Bronchial epithelial cell (primary cell): ENCODE measurements at regions not wholly inside any gene's neighbourhood (a gene's known extent, or its start where the extent isn't known, plus 50 kb on each side); places are given as distances from the start of the nearest gene placed in this dataset.

Experiments
- DNase-seq: peaks from one replicate; pipeline ENCODE4 v3.0.0-alpha.2; 2010; ENCODE audit warnings: low read depth
- FAIRE-seq: peaks from 2 replicates; lab custom pipeline; 2011; peaks lifted over from hg19 to GRCh38; lab: Jason Lieb, UNC
- H3K27me3 ChIP-seq: 2 replicates; pipeline ENCODE4 v1.5.1; 2011; ENCODE audit warnings: low read length; ENCODE audit not compliant: control insufficient read depth, insufficient read depth
- H3K36me3 ChIP-seq: 2 replicates; pipeline ENCODE4 v1.5.1; 2011; ENCODE audit warnings: low read length; ENCODE audit not compliant: control insufficient read depth, insufficient read depth
- H3K4me3 ChIP-seq: 2 replicates; pipeline ENCODE4 v1.5.1; 2011; ENCODE audit warnings: mild to moderate bottlenecking, low read depth, low read length, control low read depth
- TF ChIP-seq, protein P1 (sequence below): IDR thresholded peaks from 2 replicates; pipeline ENCODE4 v1.5.1; 2011; ENCODE audit warnings: mild to moderate bottlenecking, moderate library complexity, low read length, control low read depth, inconsistent platforms; ENCODE audit not compliant: insufficient read depth, severe bottlenecking

DNA sequence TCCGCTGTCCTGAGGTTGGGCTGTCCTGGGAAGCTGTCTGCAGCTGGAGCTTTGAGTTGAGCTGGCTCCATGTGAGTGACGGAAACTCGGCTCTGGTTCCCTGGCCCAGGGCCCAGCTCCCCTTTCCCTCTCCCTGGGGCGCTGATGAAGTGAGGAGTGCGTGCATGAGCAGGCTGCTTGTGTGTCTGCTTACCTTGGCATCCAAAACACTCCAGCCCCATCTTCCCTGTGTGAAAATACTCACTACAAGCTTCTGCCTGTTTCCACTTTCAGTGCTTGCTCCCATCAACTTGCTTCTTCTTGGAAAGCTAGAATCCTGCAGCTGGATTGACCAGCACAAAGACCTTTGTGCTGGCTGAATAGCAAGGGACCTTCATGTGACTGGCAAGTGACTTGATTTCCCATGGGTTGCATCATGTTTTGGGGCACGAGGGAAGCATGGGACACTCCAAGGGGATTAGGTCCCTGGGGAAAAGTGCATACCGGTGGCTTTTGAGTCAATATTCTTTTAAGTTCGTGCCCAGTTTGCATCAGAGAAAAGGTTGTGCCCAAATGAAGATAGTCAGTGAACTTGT, 198.1 kb downstream of the GADD45G start:
- DNase-seq (peak; percentile 15), FAIRE-seq (no peak)
- H3K4me3 ChIP-seq = no peak overlapping the region
- no peaks in the 10 kb centered on the region for H3K36me3 ChIP-seq
- no peaks in the 10 kb centered on the region for H3K27me3 ChIP-seq
- TF ChIP-seq, protein P1, sequence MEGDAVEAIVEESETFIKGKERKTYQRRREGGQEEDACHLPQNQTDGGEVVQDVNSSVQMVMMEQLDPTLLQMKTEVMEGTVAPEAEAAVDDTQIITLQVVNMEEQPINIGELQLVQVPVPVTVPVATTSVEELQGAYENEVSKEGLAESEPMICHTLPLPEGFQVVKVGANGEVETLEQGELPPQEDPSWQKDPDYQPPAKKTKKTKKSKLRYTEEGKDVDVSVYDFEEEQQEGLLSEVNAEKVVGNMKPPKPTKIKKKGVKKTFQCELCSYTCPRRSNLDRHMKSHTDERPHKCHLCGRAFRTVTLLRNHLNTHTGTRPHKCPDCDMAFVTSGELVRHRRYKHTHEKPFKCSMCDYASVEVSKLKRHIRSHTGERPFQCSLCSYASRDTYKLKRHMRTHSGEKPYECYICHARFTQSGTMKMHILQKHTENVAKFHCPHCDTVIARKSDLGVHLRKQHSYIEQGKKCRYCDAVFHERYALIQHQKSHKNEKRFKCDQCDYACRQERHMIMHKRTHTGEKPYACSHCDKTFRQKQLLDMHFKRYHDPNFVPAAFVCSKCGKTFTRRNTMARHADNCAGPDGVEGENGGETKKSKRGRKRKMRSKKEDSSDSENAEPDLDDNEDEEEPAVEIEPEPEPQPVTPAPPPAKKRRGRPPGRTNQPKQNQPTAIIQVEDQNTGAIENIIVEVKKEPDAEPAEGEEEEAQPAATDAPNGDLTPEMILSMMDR = no peak

DNA sequence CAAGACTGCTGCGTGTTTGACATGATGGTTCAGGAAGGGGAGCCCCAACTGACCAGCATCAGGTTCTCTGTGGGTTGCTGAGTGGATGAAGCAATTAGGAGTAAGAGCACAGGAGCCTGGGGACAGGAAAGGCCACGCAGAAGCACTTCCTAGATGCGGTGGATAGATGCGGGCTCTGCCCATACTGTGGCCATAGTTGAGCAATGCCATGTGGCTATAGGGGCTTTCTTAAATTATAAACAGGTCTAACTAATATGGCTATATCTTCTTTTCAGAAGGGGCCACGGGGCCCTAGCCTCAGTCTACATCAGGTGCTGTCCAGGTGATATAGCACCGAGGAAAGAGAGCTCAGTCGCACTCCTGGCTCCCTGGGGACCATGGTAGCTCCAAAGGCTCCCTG, 198.6 kb downstream of the GADD45G start:
- Histone ChIP-seq H3K36me3 (no peaks in the 10 kb centered on the region), H3K27me3 (no peaks in the 10 kb centered on the region), H3K4me3 (no peak overlapping the region)
- DNase-seq = no peak
- TF ChIP-seq, protein P1 = no peak
- FAIRE-seq = no peak

DNA sequence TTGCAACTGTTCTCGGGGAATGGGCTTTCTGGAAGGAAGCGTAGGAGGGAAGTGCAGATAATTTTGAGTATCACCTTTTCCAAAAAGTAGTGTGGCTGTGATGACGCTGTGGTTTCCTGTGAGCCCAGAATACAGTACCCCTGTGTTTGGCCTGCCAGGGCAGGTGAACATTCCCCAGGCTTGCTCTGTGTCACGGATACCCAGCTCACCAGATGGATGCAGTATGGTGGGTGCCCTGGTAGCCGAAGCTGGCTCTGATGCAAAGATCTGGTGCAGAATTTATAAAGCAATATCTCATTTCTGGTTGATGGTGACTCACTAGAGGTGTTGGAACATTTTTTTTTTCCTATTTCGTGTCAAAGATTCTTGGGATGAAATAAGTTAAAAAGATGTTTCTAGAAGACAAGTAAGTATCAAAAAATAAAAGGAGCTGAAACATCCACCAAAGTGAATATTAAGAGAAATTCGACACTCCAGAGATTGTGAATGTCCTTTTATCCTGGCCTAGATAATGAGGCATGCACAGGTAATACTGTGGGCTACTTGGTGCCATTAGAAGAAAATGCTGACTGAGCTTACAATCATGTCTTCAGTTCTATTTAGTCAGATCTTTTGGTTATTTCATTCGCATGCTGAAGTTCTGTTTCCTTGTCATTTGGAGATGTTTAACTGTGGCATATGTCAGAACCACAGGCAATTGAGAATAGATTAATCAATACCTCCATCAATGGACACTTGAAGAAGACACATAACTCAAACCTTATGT, 200.1 kb downstream of the GADD45G start:
- Histone ChIP-seq H3K36me3 (no peaks in the 10 kb centered on the region), H3K27me3 (no peaks in the 10 kb centered on the region), H3K4me3 (no peak overlapping the region)
- TF ChIP-seq, protein P1 = no peak
- DNase-seq (no peak), FAIRE-seq (no peak)

DNA sequence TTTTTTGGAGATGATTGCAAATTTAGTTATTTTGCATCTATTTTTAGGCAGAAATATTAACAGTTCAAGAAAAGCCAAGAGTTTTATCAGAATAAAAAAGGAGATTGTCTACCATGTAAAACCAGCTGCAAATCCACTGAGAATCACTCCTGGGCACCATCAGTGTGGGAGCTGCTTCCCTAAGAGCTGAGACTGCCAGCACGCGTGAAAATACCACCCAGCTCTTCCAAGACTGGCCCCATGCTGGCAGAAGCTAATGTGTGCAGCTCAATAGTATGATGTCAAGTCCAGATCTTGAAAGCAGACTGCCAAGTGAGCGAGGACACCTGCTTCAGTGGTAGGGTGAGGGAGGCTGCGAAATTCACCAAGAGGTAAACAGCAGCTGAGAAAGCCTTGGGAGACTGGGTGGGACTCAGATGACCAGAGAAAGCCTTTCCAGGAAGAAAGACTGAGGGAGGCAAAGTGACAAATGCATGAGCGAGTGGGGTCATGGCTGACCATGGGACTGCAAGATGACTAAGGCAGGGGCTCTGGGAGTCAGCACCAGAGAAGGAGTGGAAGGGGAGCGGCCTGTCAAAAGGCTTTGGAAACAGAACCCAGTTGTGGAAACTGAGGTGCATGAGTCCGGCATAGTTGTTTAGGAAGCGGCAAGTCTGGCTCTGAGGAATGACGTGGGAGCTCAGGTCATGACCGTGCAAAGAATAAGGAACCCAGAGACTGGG, 200.9 kb downstream of the GADD45G start:
- H3K36me3 ChIP-seq = no peaks in the 10 kb centered on the region
- H3K4me3 ChIP-seq = no peak overlapping the region
- peak; percentile 70 for FAIRE-seq
- DNase-seq = no peak
- TF ChIP-seq, protein P1 = no peak
- no peaks in the 10 kb centered on the region for H3K27me3 ChIP-seq

DNA sequence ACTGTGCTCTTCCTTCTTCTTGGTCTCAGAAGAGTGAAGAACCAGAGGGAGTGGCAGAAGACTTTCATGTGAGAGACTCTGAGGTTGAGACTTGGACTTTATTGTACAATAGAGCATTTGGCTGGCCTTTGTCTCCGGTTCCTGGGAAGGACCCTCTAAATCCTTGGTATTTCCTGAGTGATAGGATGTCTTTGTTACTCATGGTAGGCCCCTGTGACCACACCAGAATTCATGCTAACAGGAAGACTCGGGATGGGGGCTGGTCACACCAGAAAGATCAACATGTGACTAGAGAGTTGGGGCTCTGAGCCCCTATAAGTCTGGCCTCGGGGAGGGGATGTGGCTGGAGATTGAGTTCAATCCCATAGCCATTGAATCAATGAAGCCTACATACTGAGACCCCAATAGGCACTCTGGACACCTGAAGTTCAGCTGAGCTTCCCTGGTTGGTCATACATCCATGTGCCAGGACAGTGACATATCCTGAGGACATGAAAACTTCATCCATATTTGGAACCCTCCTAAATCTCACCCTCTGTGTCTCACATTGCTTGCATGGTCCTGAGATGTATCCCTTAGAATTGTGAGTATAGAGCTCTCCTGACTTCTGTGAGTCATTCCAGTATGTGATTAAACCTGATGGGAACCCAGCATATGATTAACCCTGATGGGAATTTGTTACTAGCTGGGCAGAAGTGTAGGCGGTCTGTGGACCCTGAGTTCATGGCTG, 201.7 kb downstream of the GADD45G start:
- peak; percentile 44 for DNase-seq
- FAIRE-seq = no peak
- H3K36me3 ChIP-seq = no peaks in the 10 kb centered on the region
- H3K4me3 ChIP-seq = no peak overlapping the region
- H3K27me3 ChIP-seq = peaks cover 2% of the 10 kb centered on the region
- TF ChIP-seq, protein P1 = no peak
